ENCODE measurements at regions not wholly inside any gene's neighbourhood (a gene's known extent, or its start where the extent isn't known, plus 50 kb on each side); places are given as distances from the start of the nearest gene placed in this dataset.

- TF ChIP-seq CTCF (IDR thresholded peaks at IDR 0.05), result no peak
- Mint-ChIP-seq H3K4me1 (ENCODE audit: unreplicated experiment) (no peaks in the 10 kb centered on the region), H3K9me3 (ENCODE audit: unreplicated experiment) (no peaks in the 10 kb centered on the region), H3K36me3 (ENCODE audit: unreplicated experiment) (no peaks in the 10 kb centered on the region), H3K27ac (ENCODE audit: unreplicated experiment) (no peak overlapping the region), H3K4me3 (ENCODE audit: unreplicated experiment) (no peak overlapping the region), H3K27me3 (ENCODE audit: unreplicated experiment) (peaks cover 55% of the 10 kb centered on the region)
- no peak for DNase-seq (ENCODE audit: extremely low spot score, unreplicated experiment)
These were observed 102.4 kb upstream of the HSF2 start for GRCh38 chr6:122297010-122297409.

- DNase-seq (ENCODE audit: extremely low spot score, unreplicated experiment), result no peak
- no peak overlapping the region for H3K4me3 Mint-ChIP-seq (ENCODE audit: unreplicated experiment)
- no peak for TF ChIP-seq CTCF (IDR thresholded peaks at IDR 0.05)
- peaks cover 49% of the 10 kb centered on the region for H3K27me3 Mint-ChIP-seq (ENCODE audit: unreplicated experiment)
- H3K9me3 Mint-ChIP-seq (ENCODE audit: unreplicated experiment), result peaks cover 4% of the 10 kb centered on the region
- no peak overlapping the region for H3K27ac Mint-ChIP-seq (ENCODE audit: unreplicated experiment)
- no peaks in the 10 kb centered on the region for H3K36me3 Mint-ChIP-seq (ENCODE audit: unreplicated experiment)
- H3K4me1 Mint-ChIP-seq (ENCODE audit: unreplicated experiment), result no peaks in the 10 kb centered on the region
These were observed 97.4 kb upstream of the HSF2 start for GRCh38 chr6:122302067-122302466.

- Mint-ChIP-seq H3K27ac (ENCODE audit: unreplicated experiment) (no peak overlapping the region), H3K9me3 (ENCODE audit: unreplicated experiment) (peaks cover 4% of the 10 kb centered on the region), H3K4me3 (ENCODE audit: unreplicated experiment) (no peak overlapping the region), H3K36me3 (ENCODE audit: unreplicated experiment) (no peaks in the 10 kb centered on the region), H3K4me1 (ENCODE audit: unreplicated experiment) (no peaks in the 10 kb centered on the region), H3K27me3 (ENCODE audit: unreplicated experiment) (peaks cover 45% of the 10 kb centered on the region)
- TF ChIP-seq CTCF (IDR thresholded peaks at IDR 0.05), result no peak
- DNase-seq (ENCODE audit: extremely low spot score, unreplicated experiment), result no peak
These were observed 91.9 kb upstream of the HSF2 start for GRCh38 chr6:122307577-122307976.

GRCh38 chr6:122308074-122308473, 91.4 kb upstream of the HSF2 start:
- Mint-ChIP-seq H3K4me1 (ENCODE audit: unreplicated experiment) (no peaks in the 10 kb centered on the region), H3K27ac (ENCODE audit: unreplicated experiment) (no peak overlapping the region)

GRCh38 chr6:122315842-122316241, 83.6 kb upstream of the HSF2 start:
- no peak overlapping the region for H3K4me3 Mint-ChIP-seq (ENCODE audit: unreplicated experiment)
- H3K9me3 Mint-ChIP-seq (ENCODE audit: unreplicated experiment), result peaks cover 16% of the 10 kb centered on the region
- no peak overlapping the region for H3K27ac Mint-ChIP-seq (ENCODE audit: unreplicated experiment)
- peaks cover 32% of the 10 kb centered on the region for H3K27me3 Mint-ChIP-seq (ENCODE audit: unreplicated experiment)
- no peak for DNase-seq (ENCODE audit: extremely low spot score, unreplicated experiment)
- no peak for TF ChIP-seq CTCF (IDR thresholded peaks at IDR 0.05)
- no peaks in the 10 kb centered on the region for H3K4me1 Mint-ChIP-seq (ENCODE audit: unreplicated experiment)
- H3K36me3 Mint-ChIP-seq (ENCODE audit: unreplicated experiment), result no peaks in the 10 kb centered on the region

More at GRCh38 chr6:122308074-122308473, 91.4 kb upstream of the HSF2 start:
- no peak for TF ChIP-seq CTCF (IDR thresholded peaks at IDR 0.05)
- H3K4me3 Mint-ChIP-seq (ENCODE audit: unreplicated experiment), result no peak overlapping the region
- H3K36me3 Mint-ChIP-seq (ENCODE audit: unreplicated experiment), result no peaks in the 10 kb centered on the region
- peaks cover 4% of the 10 kb centered on the region for H3K9me3 Mint-ChIP-seq (ENCODE audit: unreplicated experiment)
- DNase-seq (ENCODE audit: extremely low spot score, unreplicated experiment), result no peak
- H3K27me3 Mint-ChIP-seq (ENCODE audit: unreplicated experiment), result peaks cover 45% of the 10 kb centered on the region
